ENCODE measurements at regions not wholly inside any gene's neighbourhood (a gene's known extent, or its start where the extent isn't known, plus 50 kb on each side); places are given as distances from the start of the nearest gene placed in this dataset.

- TF ChIP-seq CTCF (IDR thresholded peaks at IDR 0.05): no peak
- TF ChIP-seq POLR2AphosphoS5 (IDR thresholded peaks at IDR 0.05): no peak
These were observed 2104.9 kb downstream of the PCDH9 start for GRCh38 chr13:65125236-65125635.

Data from suprapubic skin (tissue), 3 donors.